Nephron progenitor cell (in vitro differentiated cells): ENCODE measurements at regions not wholly inside any gene's neighbourhood (a gene's known extent, or its start where the extent isn't known, plus 50 kb on each side); places are given as distances from the start of the nearest gene placed in this dataset.

Experiments
- DNase-seq: peaks from one replicate; pipeline ENCODE4 v3.0.0; 2021
- H3K27ac Mint-ChIP-seq: 2 replicates; pipeline ENCODE4 v1.8.0; 2021; ENCODE audit warnings: mild to moderate bottlenecking, moderate library complexity, mixed read lengths
- H3K27me3 Mint-ChIP-seq: 2 replicates; pipeline ENCODE4 v1.8.0; 2021; ENCODE audit warnings: mild to moderate bottlenecking, low read depth, mixed read lengths; ENCODE audit not compliant: poor library complexity
- H3K36me3 Mint-ChIP-seq: 2 replicates; pipeline ENCODE4 v1.8.0; 2021; ENCODE audit warnings: low read depth, mixed read lengths
- H3K4me1 Mint-ChIP-seq: 2 replicates; pipeline ENCODE4 v1.8.0; 2021; ENCODE audit warnings: mixed read lengths
- H3K4me3 Mint-ChIP-seq: 2 replicates; pipeline ENCODE4 v1.8.0; 2021; ENCODE audit warnings: mild to moderate bottlenecking, moderate library complexity, mixed read lengths
- H3K9me3 Mint-ChIP-seq: 2 replicates; pipeline ENCODE4 v1.8.0; 2021; ENCODE audit warnings: mild to moderate bottlenecking, moderate library complexity, mixed read lengths
- TF ChIP-seq, protein P1 (sequence below): fragments of 200-600 bp; sonication (generic); IDR thresholded peaks from 2 replicates; pipeline ENCODE4 v1.5.0; 2021; ENCODE audit warnings: antibody characterized with exemption

- TF ChIP-seq, protein P1, sequence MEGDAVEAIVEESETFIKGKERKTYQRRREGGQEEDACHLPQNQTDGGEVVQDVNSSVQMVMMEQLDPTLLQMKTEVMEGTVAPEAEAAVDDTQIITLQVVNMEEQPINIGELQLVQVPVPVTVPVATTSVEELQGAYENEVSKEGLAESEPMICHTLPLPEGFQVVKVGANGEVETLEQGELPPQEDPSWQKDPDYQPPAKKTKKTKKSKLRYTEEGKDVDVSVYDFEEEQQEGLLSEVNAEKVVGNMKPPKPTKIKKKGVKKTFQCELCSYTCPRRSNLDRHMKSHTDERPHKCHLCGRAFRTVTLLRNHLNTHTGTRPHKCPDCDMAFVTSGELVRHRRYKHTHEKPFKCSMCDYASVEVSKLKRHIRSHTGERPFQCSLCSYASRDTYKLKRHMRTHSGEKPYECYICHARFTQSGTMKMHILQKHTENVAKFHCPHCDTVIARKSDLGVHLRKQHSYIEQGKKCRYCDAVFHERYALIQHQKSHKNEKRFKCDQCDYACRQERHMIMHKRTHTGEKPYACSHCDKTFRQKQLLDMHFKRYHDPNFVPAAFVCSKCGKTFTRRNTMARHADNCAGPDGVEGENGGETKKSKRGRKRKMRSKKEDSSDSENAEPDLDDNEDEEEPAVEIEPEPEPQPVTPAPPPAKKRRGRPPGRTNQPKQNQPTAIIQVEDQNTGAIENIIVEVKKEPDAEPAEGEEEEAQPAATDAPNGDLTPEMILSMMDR: no peak
- H3K9me3 Mint-ChIP-seq: peaks cover 28% of the 10 kb centered on the region
- no peak for DNase-seq
- H3K36me3 Mint-ChIP-seq: no peaks in the 10 kb centered on the region
- no peak overlapping the region for H3K4me3 Mint-ChIP-seq
- peaks cover 9% of the 10 kb centered on the region for H3K27me3 Mint-ChIP-seq
- no peak overlapping the region for H3K27ac Mint-ChIP-seq
- H3K4me1 Mint-ChIP-seq: peaks cover 6% of the 10 kb centered on the region
Measured at GRCh38 chr1:38376577-38376976, 330.0 kb upstream of the POU3F1 start.

DNA sequence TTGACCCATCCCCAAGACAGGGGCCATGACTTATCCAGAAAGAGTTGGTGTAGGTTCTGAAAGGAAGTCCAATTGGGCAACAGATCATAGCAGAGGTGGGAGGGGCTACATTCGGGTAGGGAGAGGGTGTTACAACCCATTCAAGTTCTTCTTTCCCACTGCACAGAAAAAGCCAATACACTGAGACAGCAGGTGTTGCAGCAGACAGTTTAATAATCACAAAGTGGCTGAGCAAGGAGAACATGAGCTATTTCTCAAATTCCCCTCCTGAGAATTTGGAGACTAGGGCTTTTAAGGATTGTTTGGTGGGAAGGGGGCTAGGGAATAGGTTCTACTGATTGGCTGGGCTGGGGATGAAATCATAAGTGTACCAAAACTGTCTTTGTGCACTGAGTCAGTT lies 328.4 kb upstream of the POU3F1 start:
- H3K27ac Mint-ChIP-seq: no peak overlapping the region
- peaks cover 7% of the 10 kb centered on the region for H3K4me1 Mint-ChIP-seq
- DNase-seq: no peak
- no peaks in the 10 kb centered on the region for H3K36me3 Mint-ChIP-seq
- TF ChIP-seq, protein P1: no peak
- H3K4me3 Mint-ChIP-seq: no peak overlapping the region
- H3K9me3 Mint-ChIP-seq: peaks cover 28% of the 10 kb centered on the region
- H3K27me3 Mint-ChIP-seq: peaks cover 17% of the 10 kb centered on the region

GRCh38 chr1:38371505-38371844 lies 324.9 kb upstream of the POU3F1 start:
- Mint-ChIP-seq H3K4me3 (no peak overlapping the region), H3K4me1 (peaks cover 7% of the 10 kb centered on the region), H3K27ac (no peak overlapping the region), H3K36me3 (no peaks in the 10 kb centered on the region), H3K27me3 (peaks cover 21% of the 10 kb centered on the region), H3K9me3 (peaks cover 28% of the 10 kb centered on the region)
- no peak for DNase-seq
- TF ChIP-seq, protein P1: no peak

DNA sequence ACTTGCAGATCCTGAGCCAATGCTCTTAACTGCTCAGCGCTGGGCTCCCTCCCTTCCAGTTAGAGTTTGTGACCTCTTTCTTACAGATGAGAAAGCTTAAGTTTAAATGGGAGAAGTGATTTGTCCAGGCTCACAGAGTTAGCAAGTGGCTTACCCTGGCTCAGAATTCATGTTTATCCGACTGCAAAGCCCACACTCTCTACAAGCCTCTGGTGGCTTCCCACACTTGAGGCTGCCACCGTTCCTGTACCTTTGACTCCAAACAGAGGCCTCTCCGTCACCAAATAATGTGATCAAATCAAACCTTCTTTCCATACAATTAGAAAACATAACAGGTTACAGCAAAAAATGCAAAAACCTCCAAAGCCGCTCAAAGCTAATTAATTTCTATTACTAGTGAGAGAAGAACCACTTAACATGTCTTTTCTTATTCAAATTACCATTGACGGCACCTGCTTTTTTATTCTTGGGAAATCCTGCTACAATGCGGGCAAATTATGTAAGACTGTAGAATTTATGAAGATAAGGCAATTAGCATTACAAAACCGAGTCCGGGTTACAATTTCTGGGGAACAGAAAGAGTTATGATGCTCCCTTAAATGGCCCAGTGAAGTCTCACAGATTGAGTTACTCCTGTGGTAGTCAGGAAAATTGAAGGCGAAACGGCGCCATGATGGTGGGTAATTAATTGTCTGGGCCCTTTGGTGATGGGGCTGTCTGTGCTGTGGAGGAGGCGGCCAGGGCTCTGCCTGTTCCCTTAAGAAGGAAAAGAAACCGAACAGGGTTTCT lies 324.3 kb upstream of the POU3F1 start:
- peaks cover 27% of the 10 kb centered on the region for H3K9me3 Mint-ChIP-seq
- peaks cover 7% of the 10 kb centered on the region for H3K4me1 Mint-ChIP-seq
- peak; percentile 8 for DNase-seq
- H3K27ac Mint-ChIP-seq: peak overlapping the region; percentile 50
- TF ChIP-seq, protein P1: no peak
- H3K36me3 Mint-ChIP-seq: no peaks in the 10 kb centered on the region
- no peak overlapping the region for H3K4me3 Mint-ChIP-seq
- H3K27me3 Mint-ChIP-seq: peaks cover 21% of the 10 kb centered on the region

DNA sequence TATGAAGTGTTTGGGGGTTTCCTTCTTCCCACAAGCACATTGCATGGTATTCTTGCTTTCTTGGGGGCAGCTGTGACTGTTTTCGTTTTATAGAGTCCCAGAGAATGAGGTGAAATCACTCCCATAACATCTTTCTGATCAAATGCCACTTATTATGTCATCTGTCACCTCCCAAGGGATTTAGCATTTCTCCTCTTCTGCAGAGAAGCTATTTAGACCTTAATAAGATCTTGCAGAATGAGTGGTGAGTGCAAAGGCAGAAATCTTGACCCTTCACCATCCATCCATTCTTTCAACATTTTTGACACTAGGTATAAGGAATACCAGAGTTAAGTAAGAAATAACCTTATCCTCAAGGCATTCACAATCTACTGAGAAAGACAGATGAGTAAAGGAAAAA lies 318.6 kb upstream of the POU3F1 start:
- TF ChIP-seq, protein P1: no peak
- H3K36me3 Mint-ChIP-seq: no peaks in the 10 kb centered on the region
- no peak overlapping the region for H3K4me3 Mint-ChIP-seq
- H3K27ac Mint-ChIP-seq: no peak overlapping the region
- peaks cover 14% of the 10 kb centered on the region for H3K27me3 Mint-ChIP-seq
- no peaks in the 10 kb centered on the region for H3K4me1 Mint-ChIP-seq
- no peak for DNase-seq
- H3K9me3 Mint-ChIP-seq: no peaks in the 10 kb centered on the region

GRCh38 chr1:38361566-38361965 lies 315.0 kb upstream of the POU3F1 start:
- Mint-ChIP-seq H3K4me1 (no peaks in the 10 kb centered on the region), H3K27me3 (peaks cover 8% of the 10 kb centered on the region), H3K36me3 (no peaks in the 10 kb centered on the region), H3K9me3 (no peaks in the 10 kb centered on the region), H3K4me3 (no peak overlapping the region), H3K27ac (no peak overlapping the region)
- TF ChIP-seq, protein P1: no peak
- DNase-seq: no peak
